Activated T-cell treated with anti-CD3 and anti-CD28 coated beads, Interleukin-2, amount 50 U/mL, for 24 hours (primary cell): ENCODE measurements at regions not wholly inside any gene's neighbourhood (a gene's known extent, or its start where the extent isn't known, plus 50 kb on each side); places are given as distances from the start of the nearest gene placed in this dataset.

Experiments
- DNase-seq: peaks from one replicate; pipeline ENCODE4 v3.0.0-alpha.2; 2020
- H3K27ac Mint-ChIP-seq: 2 replicates; pipeline ENCODE4 v1.8.0; 2020; ENCODE audit warnings: mild to moderate bottlenecking, mixed read lengths
- H3K27me3 Mint-ChIP-seq: 2 replicates; pipeline ENCODE4 v1.8.0; 2020; ENCODE audit warnings: mixed read lengths
- H3K36me3 Mint-ChIP-seq: 2 replicates; pipeline ENCODE4 v1.8.0; 2020; ENCODE audit warnings: low read depth, mixed read lengths
- H3K4me1 Mint-ChIP-seq: 2 replicates; pipeline ENCODE4 v1.8.0; 2020; ENCODE audit warnings: low read depth, mixed read lengths
- H3K4me3 Mint-ChIP-seq: 2 replicates; pipeline ENCODE4 v1.8.0; 2020; ENCODE audit warnings: mild to moderate bottlenecking, moderate library complexity, mixed read lengths
- H3K9me3 Mint-ChIP-seq: 2 replicates; pipeline ENCODE4 v1.8.0; 2020; ENCODE audit warnings: mixed read lengths

- Mint-ChIP-seq H3K4me3 (no peak overlapping the region), H3K4me1 (no peaks in the 10 kb centered on the region), H3K9me3 (no peaks in the 10 kb centered on the region), H3K27me3 (peaks cover 35% of the 10 kb centered on the region), H3K36me3 (no peaks in the 10 kb centered on the region), H3K27ac (no peak overlapping the region)
- no peak for DNase-seq
Measured at GRCh38 chr2:18444806-18445205, 115.6 kb downstream of the RDH14 start.

GRCh38 chr2:18441583-18441982 lies 118.9 kb downstream of the RDH14 start:
- Mint-ChIP-seq H3K27ac (no peak overlapping the region), H3K9me3 (no peaks in the 10 kb centered on the region), H3K4me1 (no peaks in the 10 kb centered on the region), H3K36me3 (no peaks in the 10 kb centered on the region), H3K27me3 (peaks cover 35% of the 10 kb centered on the region), H3K4me3 (no peak overlapping the region)
- DNase-seq, result no peak

GRCh38 chr2:18440777-18441176 lies 119.7 kb downstream of the RDH14 start:
- no peaks in the 10 kb centered on the region for H3K36me3 Mint-ChIP-seq

GRCh38 chr2:18440141-18440661 lies 120.3 kb downstream of the RDH14 start:
- DNase-seq, result no peak
- Mint-ChIP-seq H3K27me3 (peaks cover 33% of the 10 kb centered on the region), H3K4me1 (no peaks in the 10 kb centered on the region), H3K36me3 (no peaks in the 10 kb centered on the region), H3K4me3 (no peak overlapping the region), H3K9me3 (no peaks in the 10 kb centered on the region), H3K27ac (no peak overlapping the region)

More at GRCh38 chr2:18440777-18441176, 119.7 kb downstream of the RDH14 start:
- no peaks in the 10 kb centered on the region for H3K9me3 Mint-ChIP-seq
- no peak overlapping the region for H3K27ac Mint-ChIP-seq
- DNase-seq, result no peak
- H3K4me3 Mint-ChIP-seq, result no peak overlapping the region
- peaks cover 36% of the 10 kb centered on the region for H3K27me3 Mint-ChIP-seq
- H3K4me1 Mint-ChIP-seq, result no peaks in the 10 kb centered on the region

GRCh38 chr2:18439716-18440115 lies 120.7 kb downstream of the RDH14 start:
- Mint-ChIP-seq H3K4me1 (no peaks in the 10 kb centered on the region), H3K36me3 (no peaks in the 10 kb centered on the region), H3K27ac (no peak overlapping the region), H3K9me3 (no peaks in the 10 kb centered on the region), H3K27me3 (peaks cover 33% of the 10 kb centered on the region), H3K4me3 (no peak overlapping the region)
- no peak for DNase-seq

GRCh38 chr2:18437909-18438308 lies 122.5 kb downstream of the RDH14 start:
- Mint-ChIP-seq H3K36me3 (no peaks in the 10 kb centered on the region), H3K9me3 (no peaks in the 10 kb centered on the region), H3K4me3 (no peak overlapping the region), H3K4me1 (no peaks in the 10 kb centered on the region), H3K27ac (no peak overlapping the region), H3K27me3 (peaks cover 26% of the 10 kb centered on the region)
- DNase-seq, result no peak

- H3K36me3 Mint-ChIP-seq, result no peaks in the 10 kb centered on the region
- H3K9me3 Mint-ChIP-seq, result no peaks in the 10 kb centered on the region
- no peak for DNase-seq
- peaks cover 16% of the 10 kb centered on the region for H3K27me3 Mint-ChIP-seq
- no peaks in the 10 kb centered on the region for H3K4me1 Mint-ChIP-seq
- no peak overlapping the region for H3K4me3 Mint-ChIP-seq
- no peak overlapping the region for H3K27ac Mint-ChIP-seq
Measured at GRCh38 chr2:18436503-18437005, 123.9 kb downstream of the RDH14 start.

- H3K4me3 Mint-ChIP-seq, result no peak overlapping the region
- H3K4me1 Mint-ChIP-seq, result no peaks in the 10 kb centered on the region
- no peaks in the 10 kb centered on the region for H3K36me3 Mint-ChIP-seq
- no peak overlapping the region for H3K27ac Mint-ChIP-seq
- no peaks in the 10 kb centered on the region for H3K9me3 Mint-ChIP-seq
- DNase-seq, result no peak
- H3K27me3 Mint-ChIP-seq, result peaks cover 9% of the 10 kb centered on the region
Measured at GRCh38 chr2:18435426-18436037, 124.9 kb downstream of the RDH14 start.

- Mint-ChIP-seq H3K4me3 (no peak overlapping the region), H3K36me3 (no peaks in the 10 kb centered on the region), H3K4me1 (no peaks in the 10 kb centered on the region), H3K9me3 (no peaks in the 10 kb centered on the region), H3K27ac (no peak overlapping the region), H3K27me3 (peaks cover 2% of the 10 kb centered on the region)
- no peak for DNase-seq
Measured at GRCh38 chr2:18433872-18434271, 126.6 kb downstream of the RDH14 start.

GRCh38 chr2:18432999-18433398 lies 127.5 kb downstream of the RDH14 start:
- Mint-ChIP-seq H3K27me3 (peaks cover 2% of the 10 kb centered on the region), H3K4me1 (no peaks in the 10 kb centered on the region), H3K9me3 (no peaks in the 10 kb centered on the region), H3K27ac (no peak overlapping the region), H3K36me3 (no peaks in the 10 kb centered on the region), H3K4me3 (no peak overlapping the region)
- DNase-seq, result no peak

- no peak overlapping the region for H3K4me3 Mint-ChIP-seq
- no peaks in the 10 kb centered on the region for H3K9me3 Mint-ChIP-seq
- no peak for DNase-seq
- H3K27ac Mint-ChIP-seq, result no peak overlapping the region
- no peaks in the 10 kb centered on the region for H3K36me3 Mint-ChIP-seq
- H3K27me3 Mint-ChIP-seq, result peaks cover 7% of the 10 kb centered on the region
- H3K4me1 Mint-ChIP-seq, result no peaks in the 10 kb centered on the region
Measured at GRCh38 chr2:18430996-18431748, 129.3 kb downstream of the RDH14 start.

- H3K4me1 Mint-ChIP-seq, result no peaks in the 10 kb centered on the region
- H3K36me3 Mint-ChIP-seq, result no peaks in the 10 kb centered on the region
- no peak overlapping the region for H3K4me3 Mint-ChIP-seq
- no peak overlapping the region for H3K27ac Mint-ChIP-seq
- peaks cover 17% of the 10 kb centered on the region for H3K27me3 Mint-ChIP-seq
- H3K9me3 Mint-ChIP-seq, result no peaks in the 10 kb centered on the region
- no peak for DNase-seq
Measured at GRCh38 chr2:18428516-18428915, 131.9 kb downstream of the RDH14 start.

- H3K4me3 Mint-ChIP-seq, result no peak overlapping the region
Measured at GRCh38 chr2:18427762-18428161, 132.7 kb downstream of the RDH14 start.

GRCh38 chr2:18426174-18426573 lies 134.3 kb downstream of the RDH14 start:
- Mint-ChIP-seq H3K4me3 (no peak overlapping the region), H3K36me3 (no peaks in the 10 kb centered on the region), H3K27ac (no peak overlapping the region), H3K9me3 (no peaks in the 10 kb centered on the region), H3K4me1 (no peaks in the 10 kb centered on the region), H3K27me3 (peaks cover 21% of the 10 kb centered on the region)
- no peak for DNase-seq

More at GRCh38 chr2:18427762-18428161, 132.7 kb downstream of the RDH14 start:
- Mint-ChIP-seq H3K27me3 (peaks cover 19% of the 10 kb centered on the region), H3K36me3 (no peaks in the 10 kb centered on the region), H3K4me1 (no peaks in the 10 kb centered on the region), H3K9me3 (no peaks in the 10 kb centered on the region), H3K27ac (no peak overlapping the region)
- DNase-seq, result no peak

GRCh38 chr2:18425210-18425703 lies 135.2 kb downstream of the RDH14 start:
- Mint-ChIP-seq H3K9me3 (no peaks in the 10 kb centered on the region), H3K4me3 (no peak overlapping the region), H3K36me3 (no peaks in the 10 kb centered on the region), H3K27me3 (peaks cover 24% of the 10 kb centered on the region), H3K27ac (no peak overlapping the region), H3K4me1 (no peaks in the 10 kb centered on the region)
- DNase-seq, result no peak
